ENCODE measurements at regions not wholly inside any gene's neighbourhood (a gene's known extent, or its start where the extent isn't known, plus 50 kb on each side); places are given as distances from the start of the nearest gene placed in this dataset.
"Not testable (repeated sequence)": the region's sequence is repeated elsewhere in the genome, so short reads cannot be mapped to it uniquely, and the experiment has no call there.

GRCh38 chr4:101419336-101420135 is 72.2 kb upstream of the PPP3CA start:
- no peaks in the 10 kb centered on the region for H3K4me1 ChIP-seq (ENCODE audit: low read length)
- H3K9me3 ChIP-seq (ENCODE audit: low read length), result no peaks in the 10 kb centered on the region
- no peaks in the 10 kb centered on the region for H3K36me3 ChIP-seq (ENCODE audit: insufficient read depth, low read length)
- no peak overlapping the region for H3K9ac ChIP-seq (ENCODE audit: low read length)
- no peak overlapping the region for H3K4me2 ChIP-seq (ENCODE audit: low read depth, low read length, poor library complexity, severe bottlenecking)
- no peaks in the 10 kb centered on the region for H3K27me3 ChIP-seq (ENCODE audit: low read length)
- H3K27ac ChIP-seq (ENCODE audit: low read length), result no peak overlapping the region
- H3K4me3 ChIP-seq (ENCODE audit: low read length), result no peak overlapping the region
- no peaks in the 10 kb centered on the region for H4K20me1 ChIP-seq (ENCODE audit: insufficient read depth, low read depth, low read length)
- DNase-seq, result no peak
- no peaks in the 10 kb centered on the region for H3K79me2 ChIP-seq (ENCODE audit: low read length)
- H2AFZ ChIP-seq (ENCODE audit: low read length), result no peak overlapping the region
- H3K9me2 ChIP-seq (replicated peaks; ENCODE audit: insufficient read depth, low read length), result no peaks in the 10 kb centered on the region

GRCh38 chr4:101418466-101418865 is 71.1 kb upstream of the PPP3CA start:
- no peak overlapping the region for H2AFZ ChIP-seq (ENCODE audit: low read length)
- no peaks in the 10 kb centered on the region for H3K9me3 ChIP-seq (ENCODE audit: low read length)
- no peak overlapping the region for H3K9ac ChIP-seq (ENCODE audit: low read length)
- no peaks in the 10 kb centered on the region for H3K27me3 ChIP-seq (ENCODE audit: low read length)
- H4K20me1 ChIP-seq (ENCODE audit: insufficient read depth, low read depth, low read length), result no peaks in the 10 kb centered on the region
- no peak overlapping the region for H3K4me3 ChIP-seq (ENCODE audit: low read length)
- no peaks in the 10 kb centered on the region for H3K9me2 ChIP-seq (replicated peaks; ENCODE audit: insufficient read depth, low read length)
- H3K4me2 ChIP-seq (ENCODE audit: low read depth, low read length, poor library complexity, severe bottlenecking), result no peak overlapping the region
- no peaks in the 10 kb centered on the region for H3K79me2 ChIP-seq (ENCODE audit: low read length)
- no peaks in the 10 kb centered on the region for H3K4me1 ChIP-seq (ENCODE audit: low read length)
- H3K36me3 ChIP-seq (ENCODE audit: insufficient read depth, low read length), result no peaks in the 10 kb centered on the region
- H3K27ac ChIP-seq (ENCODE audit: low read length), result no peak overlapping the region
- DNase-seq, result no peak

DNA sequence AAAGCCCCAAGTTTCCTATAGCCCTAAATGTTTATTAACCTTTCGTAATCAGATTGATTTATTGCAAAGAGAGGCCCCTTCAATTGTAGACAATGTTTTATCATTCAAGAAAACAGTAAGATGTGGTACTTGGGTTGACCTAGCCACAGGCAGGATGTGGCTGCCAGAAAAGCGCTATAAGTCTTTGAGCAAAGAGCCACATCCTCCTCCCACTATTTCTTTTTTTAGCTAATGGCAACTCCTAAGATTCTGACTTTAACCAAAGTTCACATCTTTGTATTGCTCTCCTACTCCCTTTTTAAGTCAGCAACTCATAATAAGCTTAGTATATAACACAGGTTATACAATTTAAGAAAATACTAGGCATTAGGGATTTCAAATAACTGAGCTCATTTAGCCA is 70.7 kb upstream of the PPP3CA start:
- no peak for DNase-seq
- no peaks in the 10 kb centered on the region for H3K4me1 ChIP-seq (ENCODE audit: low read length)
- no peak overlapping the region for H3K27ac ChIP-seq (ENCODE audit: low read length)
- H3K9ac ChIP-seq (ENCODE audit: low read length), result no peak overlapping the region
- no peak overlapping the region for H3K4me3 ChIP-seq (ENCODE audit: low read length)
- no peaks in the 10 kb centered on the region for H3K9me2 ChIP-seq (replicated peaks; ENCODE audit: insufficient read depth, low read length)
- H4K20me1 ChIP-seq (ENCODE audit: insufficient read depth, low read depth, low read length), result no peaks in the 10 kb centered on the region
- H2AFZ ChIP-seq (ENCODE audit: low read length), result no peak overlapping the region
- no peaks in the 10 kb centered on the region for H3K79me2 ChIP-seq (ENCODE audit: low read length)
- no peaks in the 10 kb centered on the region for H3K27me3 ChIP-seq (ENCODE audit: low read length)
- no peaks in the 10 kb centered on the region for H3K9me3 ChIP-seq (ENCODE audit: low read length)
- H3K36me3 ChIP-seq (ENCODE audit: insufficient read depth, low read length), result no peaks in the 10 kb centered on the region
- H3K4me2 ChIP-seq (ENCODE audit: low read depth, low read length, poor library complexity, severe bottlenecking), result no peak overlapping the region

DNA sequence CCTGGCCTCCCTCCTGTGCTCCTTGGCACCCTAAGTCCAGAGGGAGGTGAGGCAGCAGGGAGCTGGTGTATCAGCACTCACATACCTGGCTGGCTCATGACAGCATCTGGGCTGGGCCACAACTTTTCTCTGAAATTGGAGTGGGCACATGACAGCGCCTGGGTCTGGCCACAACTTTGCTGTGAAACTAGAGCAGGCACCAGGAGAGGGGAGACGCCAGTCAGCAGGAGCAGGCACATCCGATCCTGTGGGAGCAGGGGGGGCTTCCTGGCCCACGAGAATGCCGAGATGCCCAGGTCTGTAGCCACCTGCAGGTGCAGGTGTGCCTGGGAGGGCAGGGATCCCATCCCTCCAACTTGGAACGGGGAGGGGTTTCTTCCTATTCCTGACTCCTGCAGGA is 69.7 kb upstream of the PPP3CA start:
- Histone ChIP-seq H3K79me2 (ENCODE audit: low read length) (no peaks in the 10 kb centered on the region), H3K4me2 (ENCODE audit: low read depth, low read length, poor library complexity, severe bottlenecking) (no peak overlapping the region), H3K4me1 (ENCODE audit: low read length) (no peaks in the 10 kb centered on the region), H3K27ac (ENCODE audit: low read length) (no peak overlapping the region), H4K20me1 (ENCODE audit: insufficient read depth, low read depth, low read length) (no peaks in the 10 kb centered on the region), H3K9me3 (ENCODE audit: low read length) (no peaks in the 10 kb centered on the region), H3K9me2 (replicated peaks; ENCODE audit: insufficient read depth, low read length) (no peaks in the 10 kb centered on the region), H3K27me3 (ENCODE audit: low read length) (no peaks in the 10 kb centered on the region), H2AFZ (ENCODE audit: low read length) (no peak overlapping the region), H3K4me3 (ENCODE audit: low read length) (no peak overlapping the region), H3K9ac (ENCODE audit: low read length) (no peak overlapping the region), H3K36me3 (ENCODE audit: insufficient read depth, low read length) (no peaks in the 10 kb centered on the region)
- no peak for DNase-seq

DNA sequence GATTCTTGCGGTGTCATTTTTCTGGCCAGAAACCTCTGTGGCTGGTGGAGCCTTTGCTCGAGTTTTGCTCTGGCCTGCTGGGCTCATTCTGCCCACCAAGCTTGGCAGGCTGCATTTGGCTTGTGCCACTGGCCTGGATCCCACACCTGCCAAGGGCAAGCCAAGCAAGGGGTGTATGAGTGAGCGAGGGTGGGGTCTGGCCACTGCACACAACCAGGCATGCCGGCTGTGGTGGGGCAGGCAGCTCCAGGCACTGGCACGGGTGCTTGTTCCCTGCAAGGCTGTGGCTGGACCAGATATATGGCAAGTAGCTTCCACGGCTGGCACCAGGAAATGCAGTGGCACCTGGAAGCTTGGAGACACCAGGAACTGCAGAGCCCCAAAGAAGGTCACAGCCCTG is 68.6 kb upstream of the PPP3CA start:
- H3K4me3 ChIP-seq (ENCODE audit: low read length), result no peak overlapping the region
- no peaks in the 10 kb centered on the region for H3K9me2 ChIP-seq (replicated peaks; ENCODE audit: insufficient read depth, low read length)
- no peaks in the 10 kb centered on the region for H3K27me3 ChIP-seq (ENCODE audit: low read length)
- H3K27ac ChIP-seq (ENCODE audit: low read length), result no peak overlapping the region
- H3K9ac ChIP-seq (ENCODE audit: low read length), result no peak overlapping the region
- H2AFZ ChIP-seq (ENCODE audit: low read length), result no peak overlapping the region
- no peaks in the 10 kb centered on the region for H3K4me1 ChIP-seq (ENCODE audit: low read length)
- H3K9me3 ChIP-seq (ENCODE audit: low read length), result no peaks in the 10 kb centered on the region
- DNase-seq, result no peak
- H3K79me2 ChIP-seq (ENCODE audit: low read length), result no peaks in the 10 kb centered on the region
- H3K36me3 ChIP-seq (ENCODE audit: insufficient read depth, low read length), result no peaks in the 10 kb centered on the region
- H3K4me2 ChIP-seq (ENCODE audit: low read depth, low read length, poor library complexity, severe bottlenecking), result no peak overlapping the region
- no peaks in the 10 kb centered on the region for H4K20me1 ChIP-seq (ENCODE audit: insufficient read depth, low read depth, low read length)

GRCh38 chr4:101414496-101414895 is 67.2 kb upstream of the PPP3CA start:
- Histone ChIP-seq H3K79me2 (ENCODE audit: low read length) (no peaks in the 10 kb centered on the region), H3K9ac (ENCODE audit: low read length) (no peak overlapping the region), H3K27me3 (ENCODE audit: low read length) (no peaks in the 10 kb centered on the region), H3K27ac (ENCODE audit: low read length) (no peak overlapping the region), H3K36me3 (ENCODE audit: insufficient read depth, low read length) (no peaks in the 10 kb centered on the region), H2AFZ (ENCODE audit: low read length) (no peak overlapping the region), H3K9me2 (replicated peaks; ENCODE audit: insufficient read depth, low read length) (no peaks in the 10 kb centered on the region), H3K4me2 (ENCODE audit: low read depth, low read length, poor library complexity, severe bottlenecking) (no peak overlapping the region), H4K20me1 (ENCODE audit: insufficient read depth, low read depth, low read length) (no peaks in the 10 kb centered on the region), H3K9me3 (ENCODE audit: low read length) (no peaks in the 10 kb centered on the region), H3K4me1 (ENCODE audit: low read length) (no peaks in the 10 kb centered on the region), H3K4me3 (ENCODE audit: low read length) (no peak overlapping the region)
- DNase-seq, result no peak

- Histone ChIP-seq H3K79me2 (ENCODE audit: low read length) (no peaks in the 10 kb centered on the region), H3K4me2 (ENCODE audit: low read depth, low read length, poor library complexity, severe bottlenecking) (no peak overlapping the region), H2AFZ (ENCODE audit: low read length) (no peak overlapping the region), H3K4me3 (ENCODE audit: low read length) (no peak overlapping the region), H3K9ac (ENCODE audit: low read length) (no peak overlapping the region), H3K9me2 (replicated peaks; ENCODE audit: insufficient read depth, low read length) (no peaks in the 10 kb centered on the region), H3K4me1 (ENCODE audit: low read length) (no peaks in the 10 kb centered on the region), H3K27me3 (ENCODE audit: low read length) (no peaks in the 10 kb centered on the region), H4K20me1 (ENCODE audit: insufficient read depth, low read depth, low read length) (no peaks in the 10 kb centered on the region), H3K9me3 (ENCODE audit: low read length) (no peaks in the 10 kb centered on the region), H3K27ac (ENCODE audit: low read length) (no peak overlapping the region), H3K36me3 (ENCODE audit: insufficient read depth, low read length) (no peaks in the 10 kb centered on the region)
- no peak for DNase-seq
Measured at GRCh38 chr4:101411926-101412325, 64.6 kb upstream of the PPP3CA start.

- not testable (repeated sequence) for H3K4me2 ChIP-seq (ENCODE audit: low read depth, low read length, poor library complexity, severe bottlenecking); H3K36me3 ChIP-seq (ENCODE audit: insufficient read depth, low read length); H3K27me3 ChIP-seq (ENCODE audit: low read length); DNase-seq; H3K79me2 ChIP-seq (ENCODE audit: low read length); H3K27ac ChIP-seq (ENCODE audit: low read length); H4K20me1 ChIP-seq (ENCODE audit: insufficient read depth, low read depth, low read length); H3K9ac ChIP-seq (ENCODE audit: low read length); H2AFZ ChIP-seq (ENCODE audit: low read length); H3K9me3 ChIP-seq (ENCODE audit: low read length); H3K4me1 ChIP-seq (ENCODE audit: low read length); H3K9me2 ChIP-seq (replicated peaks; ENCODE audit: insufficient read depth, low read length); H3K4me3 ChIP-seq (ENCODE audit: low read length)
Measured at GRCh38 chr4:101411281-101411910, 64.1 kb upstream of the PPP3CA start.
